ENCODE measurements at regions not wholly inside any gene's neighbourhood (a gene's known extent, or its start where the extent isn't known, plus 50 kb on each side); places are given as distances from the start of the nearest gene placed in this dataset.

- WGBS (ENCODE audit: extremely low coverage, insufficient read length, low lambda C conversion rate): no CpG with 5 or more reads among the region's 9 CpGs
- Histone ChIP-seq H4K20me1 (ENCODE audit: control insufficient read depth, insufficient read depth, insufficient read length) (no peaks in the 10 kb centered on the region), H4K91ac (ENCODE audit: insufficient read length, low read depth, low read length) (no peak overlapping the region), H3K9me3 (ENCODE audit: control insufficient read depth, low read depth, low read length) (no peaks in the 10 kb centered on the region), H2AFZ (ENCODE audit: low read length) (no peak overlapping the region), H4K5ac (ENCODE audit: insufficient read length, low read depth, low read length) (no peak overlapping the region), H3K56ac (ENCODE audit: insufficient read length, low read depth, low read length) (no peak overlapping the region), H4K8ac (replicated peaks; ENCODE audit: insufficient read length, low read depth, low read length) (no peak overlapping the region), H3K27me3 (ENCODE audit: insufficient read depth, low read length) (no peaks in the 10 kb centered on the region), H3K27ac (ENCODE audit: insufficient read length, low read depth, low read length) (no peak overlapping the region), H2BK5ac (ENCODE audit: insufficient read length, low read length) (no peak overlapping the region), H3K79me1 (ENCODE audit: insufficient read depth, low read depth, low read length, poor library complexity, severe bottlenecking) (no peaks in the 10 kb centered on the region), H2BK12ac (ENCODE audit: insufficient read length, low read depth, low read length) (no peak overlapping the region), H3K9ac (ENCODE audit: extremely low read depth, insufficient read length, low read length) (no peak overlapping the region), H3K79me2 (ENCODE audit: insufficient read depth, low read length) (no peaks in the 10 kb centered on the region), H3T11ph (ENCODE audit: low read length) (no peak overlapping the region), H2BK15ac (ENCODE audit: low read depth, low read length) (no peak overlapping the region), H2BK120ac (ENCODE audit: low read depth, low read length, poor library complexity, severe bottlenecking) (no peak overlapping the region), H3K18ac (ENCODE audit: insufficient read length, low read depth, low read length) (no peak overlapping the region), H3K23me2 (ENCODE audit: insufficient read length, low read depth, low read length, poor library complexity, severe bottlenecking) (no peaks in the 10 kb centered on the region), H2BK20ac (ENCODE audit: low read depth, low read length, poor library complexity, severe bottlenecking) (no peak overlapping the region), H3K4me1 (ENCODE audit: insufficient read depth, low read length) (no peaks in the 10 kb centered on the region), H3K4me2 (ENCODE audit: insufficient read depth, insufficient read length, low read length) (no peak overlapping the region), H2AK5ac (ENCODE audit: insufficient read length, low read length) (no peak overlapping the region), H3K23ac (ENCODE audit: insufficient read length, low read depth, low read length) (no peak overlapping the region), H3K4ac (ENCODE audit: low read depth, low read length) (no peak overlapping the region), H3K14ac (ENCODE audit: insufficient read depth, low read length) (no peak overlapping the region; the same call in 1 of the 2 replicates)
- Mint-ChIP-seq H3K27me3 (ENCODE audit: low read depth) (peaks cover 5% of the 10 kb centered on the region), H3K4me3 (no peak overlapping the region), H3K9me3 (no peaks in the 10 kb centered on the region), H3K27ac (no peak overlapping the region), H3K4me1 (peaks cover 11 to 12% of the 10 kb centered on the region in 2 experiments), H3K36me3 (ENCODE audit: insufficient read depth in 1 of 3, low read depth in 3 of 3) (peaks cover 0 to 15% (median 0%) of the 10 kb centered on the region in 3 experiments; a peak in 3 of 7 replicates)
- TF ChIP-seq, protein P1, sequence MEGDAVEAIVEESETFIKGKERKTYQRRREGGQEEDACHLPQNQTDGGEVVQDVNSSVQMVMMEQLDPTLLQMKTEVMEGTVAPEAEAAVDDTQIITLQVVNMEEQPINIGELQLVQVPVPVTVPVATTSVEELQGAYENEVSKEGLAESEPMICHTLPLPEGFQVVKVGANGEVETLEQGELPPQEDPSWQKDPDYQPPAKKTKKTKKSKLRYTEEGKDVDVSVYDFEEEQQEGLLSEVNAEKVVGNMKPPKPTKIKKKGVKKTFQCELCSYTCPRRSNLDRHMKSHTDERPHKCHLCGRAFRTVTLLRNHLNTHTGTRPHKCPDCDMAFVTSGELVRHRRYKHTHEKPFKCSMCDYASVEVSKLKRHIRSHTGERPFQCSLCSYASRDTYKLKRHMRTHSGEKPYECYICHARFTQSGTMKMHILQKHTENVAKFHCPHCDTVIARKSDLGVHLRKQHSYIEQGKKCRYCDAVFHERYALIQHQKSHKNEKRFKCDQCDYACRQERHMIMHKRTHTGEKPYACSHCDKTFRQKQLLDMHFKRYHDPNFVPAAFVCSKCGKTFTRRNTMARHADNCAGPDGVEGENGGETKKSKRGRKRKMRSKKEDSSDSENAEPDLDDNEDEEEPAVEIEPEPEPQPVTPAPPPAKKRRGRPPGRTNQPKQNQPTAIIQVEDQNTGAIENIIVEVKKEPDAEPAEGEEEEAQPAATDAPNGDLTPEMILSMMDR (conservative IDR thresholded peaks at IDR 0.05): no peak
- DNase-seq: no peak
These were observed 231.5 kb downstream of the AACS start for GRCh38 chr12:125296701-125297100.

Measured in H9 (cell line).